SH-SY5Y (cell line): ENCODE measurements at regions not wholly inside any gene's neighbourhood (a gene's known extent, or its start where the extent isn't known, plus 50 kb on each side); places are given as distances from the start of the nearest gene placed in this dataset.

Experiments
- GATA2 ChIP-seq: IDR thresholded peaks from 2 replicates; pipeline ENCODE4 v1.6.1; 2011; ENCODE audit warnings: mild to moderate bottlenecking, low read depth, low read length
- GATA3 ChIP-seq: IDR thresholded peaks from 2 replicates; pipeline ENCODE4 v1.6.1; 2011; ENCODE audit warnings: low read depth, mild to moderate bottlenecking, low read length, moderate library complexity

DNA sequence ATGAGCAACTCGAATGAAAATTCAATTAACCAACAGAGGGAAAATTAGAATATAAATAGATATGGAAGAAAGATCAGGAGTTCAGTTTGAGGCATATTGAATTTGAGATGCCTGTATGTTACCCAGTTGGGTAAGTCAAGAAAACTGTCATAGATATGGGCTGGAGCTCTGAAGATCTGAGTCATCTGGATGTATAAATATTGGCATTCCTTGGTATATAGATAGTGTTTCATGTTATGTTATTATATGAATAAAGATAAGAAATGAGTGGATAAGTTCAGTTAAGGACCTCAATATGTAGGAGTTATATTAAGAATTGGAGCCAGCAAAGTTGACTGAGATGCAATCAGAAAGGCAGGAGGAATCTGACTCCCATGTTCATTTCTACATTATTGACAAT, 543.6 kb upstream of the SMIM31 start:
- no peak for TF ChIP-seq GATA3
- TF ChIP-seq GATA2: no peak

DNA sequence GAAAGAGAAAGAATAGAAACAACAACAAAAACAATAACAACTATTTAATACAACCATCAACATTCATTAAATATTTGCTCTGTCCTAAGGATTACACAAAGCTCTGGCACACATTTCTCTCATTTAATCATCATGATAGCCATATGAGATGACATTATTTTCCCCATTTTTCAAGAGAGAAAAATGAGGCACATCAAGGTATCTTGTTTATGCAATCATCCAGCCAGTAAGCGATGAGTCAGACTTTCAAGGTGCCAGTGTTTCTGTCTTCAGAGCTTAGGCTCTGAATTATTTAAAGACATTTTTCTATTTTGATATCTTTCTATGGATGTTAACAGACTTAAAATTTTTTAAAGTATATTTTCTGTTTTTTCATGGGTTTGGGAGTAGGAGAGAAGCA, 541.8 kb upstream of the SMIM31 start:
- TF ChIP-seq GATA2 (no peak), GATA3 (no peak)

DNA sequence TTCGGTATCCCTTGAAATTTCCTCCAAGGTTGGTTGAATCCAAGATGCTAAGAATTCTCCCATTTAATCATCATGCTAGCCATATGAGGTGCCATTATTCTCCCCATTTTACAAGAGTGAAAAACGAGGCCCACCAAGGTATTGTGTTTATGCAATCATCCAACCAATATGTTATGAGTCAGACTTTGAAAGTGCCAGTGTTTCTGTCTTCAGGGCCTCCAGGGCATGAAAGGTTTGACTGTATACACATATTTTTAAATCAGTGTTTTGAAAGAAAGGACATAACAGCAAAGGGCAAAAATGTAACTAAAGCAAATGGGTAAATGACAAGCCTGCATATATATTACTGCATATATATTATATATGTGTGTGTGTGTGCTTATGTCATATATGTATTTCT, 541.2 kb upstream of the SMIM31 start:
- no peak for TF ChIP-seq GATA2
- no peak for TF ChIP-seq GATA3

DNA sequence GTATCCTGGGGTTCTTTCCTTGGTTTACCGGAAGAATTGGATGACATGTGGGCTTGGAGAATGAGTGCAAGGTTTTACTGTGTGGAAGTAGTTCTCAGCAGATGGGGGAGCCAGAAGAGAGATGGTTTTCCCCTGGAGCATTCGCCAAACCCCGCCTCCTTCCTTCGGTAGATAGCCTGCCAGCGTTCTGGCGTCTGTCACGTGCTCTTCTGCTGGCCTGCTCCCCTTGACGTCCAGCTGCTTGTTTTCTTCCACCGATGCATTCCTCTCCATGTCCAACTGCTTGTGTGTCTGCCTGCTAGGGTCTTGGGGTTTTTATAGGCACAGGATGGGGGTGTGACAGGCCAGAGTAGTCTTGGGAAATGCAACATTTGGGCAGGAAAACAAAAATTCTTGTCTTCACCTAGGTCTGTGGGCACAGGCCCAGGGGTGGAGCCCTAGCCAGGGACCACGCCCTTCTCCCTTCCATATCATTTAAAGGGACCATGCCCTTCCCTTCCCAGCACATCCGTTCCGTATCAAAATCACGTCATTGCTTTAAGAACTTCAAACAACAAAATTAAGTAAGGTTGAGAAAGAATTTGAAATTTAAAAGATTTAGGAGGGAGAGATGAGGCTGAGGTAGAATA, 538.7 kb upstream of the SMIM31 start:
- no peak for TF ChIP-seq GATA3
- no peak for TF ChIP-seq GATA2

DNA sequence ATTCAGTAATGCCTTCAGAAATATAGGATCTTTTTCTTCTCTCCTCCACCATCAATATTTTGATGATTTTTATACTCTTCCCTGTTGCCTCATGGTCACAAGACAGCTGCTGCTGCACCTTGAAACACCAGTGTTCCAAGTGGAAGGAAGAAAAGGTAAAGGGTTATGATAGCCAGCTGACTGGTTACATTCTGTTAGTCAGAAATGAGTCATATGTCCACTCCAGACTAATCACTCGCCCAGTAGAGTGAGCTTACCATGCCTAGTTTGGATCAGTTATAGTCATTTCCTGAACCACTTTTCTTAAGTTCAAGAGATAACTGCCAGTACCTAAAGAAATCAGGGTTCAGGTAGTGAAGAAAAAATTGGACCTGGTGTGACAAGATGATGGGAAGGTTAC, 532.3 kb upstream of the SMIM31 start:
- TF ChIP-seq GATA2 (no peak), GATA3 (no peak)

DNA sequence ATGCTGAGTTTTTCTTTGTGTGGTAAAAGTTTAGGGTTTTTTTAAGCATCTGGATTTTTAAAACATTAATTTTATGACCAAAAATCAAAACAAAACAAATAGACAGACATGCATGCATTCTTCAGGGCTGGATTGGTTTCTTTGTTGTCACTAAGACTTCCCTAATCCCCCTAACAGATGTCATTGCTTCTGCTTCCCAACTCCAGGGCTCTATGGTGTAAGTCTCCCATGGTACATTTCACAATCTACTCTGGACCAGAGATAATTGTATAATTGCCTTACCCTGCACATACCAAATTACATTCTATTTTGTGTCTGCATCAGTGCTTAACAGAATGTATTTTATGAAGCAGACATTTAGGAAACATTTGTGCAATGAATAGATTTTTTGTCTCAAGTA, 529.1 kb upstream of the SMIM31 start:
- TF ChIP-seq GATA3 (no peak), GATA2 (no peak)

DNA sequence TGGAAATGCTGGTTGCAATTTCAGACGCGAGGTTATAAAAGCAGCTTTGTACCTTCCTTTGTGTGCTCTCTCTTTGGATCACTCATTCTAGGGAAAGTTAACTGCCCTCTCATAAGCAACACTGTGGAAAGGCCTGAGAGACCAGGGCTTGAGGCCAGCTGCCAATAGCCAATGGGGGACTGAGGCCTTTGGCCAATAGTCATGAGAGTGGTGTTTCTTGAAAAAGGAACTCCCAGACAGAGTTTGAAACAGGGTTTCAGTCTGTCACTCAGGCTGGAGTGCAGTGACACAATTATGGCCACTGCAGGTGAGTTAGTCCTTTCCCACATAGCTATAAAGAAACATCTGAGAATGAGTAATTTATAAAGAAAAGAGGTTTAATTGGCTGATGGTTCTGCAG, 524.7 kb upstream of the SMIM31 start:
- TF ChIP-seq GATA2 (no peak), GATA3 (no peak)

DNA sequence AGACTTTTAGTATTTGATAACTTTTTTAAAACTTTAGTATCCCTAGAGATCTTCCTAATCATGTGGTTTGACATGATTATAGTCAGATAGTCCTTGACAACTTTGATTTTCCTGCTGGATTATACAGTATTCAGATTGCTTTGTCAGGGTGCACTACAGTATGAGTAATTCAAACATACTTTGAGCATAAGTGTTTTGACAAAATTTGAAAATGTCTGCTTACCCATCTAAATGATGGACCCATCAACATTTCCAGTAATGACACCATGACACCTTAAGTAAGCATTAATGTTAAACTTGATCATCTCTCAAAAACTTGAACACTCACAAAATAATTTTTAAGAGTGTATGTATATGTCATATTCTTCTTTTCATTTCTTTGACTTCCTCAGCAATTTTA, 514.5 kb upstream of the SMIM31 start:
- TF ChIP-seq GATA3: no peak
- TF ChIP-seq GATA2: no peak

DNA sequence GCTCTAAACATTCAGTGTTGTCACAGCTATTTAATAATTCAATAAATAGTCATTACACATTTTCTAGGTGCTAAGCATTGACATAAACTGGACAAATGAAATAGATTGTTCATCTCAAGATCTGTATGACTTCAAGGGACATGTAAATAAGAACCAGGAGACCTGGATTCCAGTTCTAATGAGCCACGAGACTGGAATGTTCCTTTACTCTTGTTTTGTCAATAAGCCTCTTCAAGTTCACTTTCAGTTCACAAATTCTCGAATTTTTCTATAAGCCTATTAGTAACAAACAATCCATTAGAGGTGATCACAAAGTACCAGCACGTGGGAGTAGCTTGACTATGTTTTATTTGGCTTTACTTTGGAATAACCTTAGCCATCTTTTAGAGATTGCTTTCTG, 514.0 kb upstream of the SMIM31 start:
- no peak for TF ChIP-seq GATA3
- TF ChIP-seq GATA2: no peak

DNA sequence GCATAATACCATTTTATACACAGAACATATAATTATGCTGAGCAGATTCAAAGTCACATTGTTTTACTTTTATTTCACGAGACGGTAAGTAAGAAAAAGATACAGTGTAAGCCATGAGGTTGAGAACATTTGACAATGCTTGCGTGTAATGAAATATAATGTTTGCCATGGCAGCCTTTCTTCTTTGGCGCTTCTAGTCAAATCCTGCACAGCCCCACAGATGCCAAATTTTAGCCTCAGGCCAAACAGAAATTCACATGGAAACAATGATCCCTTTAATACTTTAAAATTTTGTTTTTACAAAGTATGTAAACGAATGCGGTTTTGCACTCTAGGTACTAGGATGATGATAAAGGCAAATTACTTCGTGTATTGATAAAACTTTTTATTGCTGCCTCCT, 502.7 kb upstream of the SMIM31 start:
- TF ChIP-seq GATA3 (no peak), GATA2 (no peak)

DNA sequence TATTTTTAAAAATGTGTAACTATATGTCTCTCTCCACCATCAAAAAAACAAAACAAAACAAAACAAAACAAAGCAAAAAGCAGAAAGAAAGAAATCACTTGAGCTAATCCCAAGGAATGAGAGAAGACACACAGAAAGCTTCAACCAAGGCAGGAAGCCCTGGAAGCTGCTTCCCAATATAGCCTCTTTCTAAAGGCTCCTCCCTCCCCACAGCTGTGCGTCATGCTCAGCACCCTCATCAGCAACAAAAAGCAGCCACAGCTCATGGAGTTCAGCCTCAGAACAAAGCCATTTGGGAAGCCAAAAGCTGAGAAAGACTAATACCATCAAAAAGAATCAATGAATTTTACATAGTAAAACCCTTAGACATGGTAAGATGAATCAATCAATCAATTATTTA, 501.6 kb upstream of the SMIM31 start:
- TF ChIP-seq GATA3: no peak
- no peak for TF ChIP-seq GATA2

DNA sequence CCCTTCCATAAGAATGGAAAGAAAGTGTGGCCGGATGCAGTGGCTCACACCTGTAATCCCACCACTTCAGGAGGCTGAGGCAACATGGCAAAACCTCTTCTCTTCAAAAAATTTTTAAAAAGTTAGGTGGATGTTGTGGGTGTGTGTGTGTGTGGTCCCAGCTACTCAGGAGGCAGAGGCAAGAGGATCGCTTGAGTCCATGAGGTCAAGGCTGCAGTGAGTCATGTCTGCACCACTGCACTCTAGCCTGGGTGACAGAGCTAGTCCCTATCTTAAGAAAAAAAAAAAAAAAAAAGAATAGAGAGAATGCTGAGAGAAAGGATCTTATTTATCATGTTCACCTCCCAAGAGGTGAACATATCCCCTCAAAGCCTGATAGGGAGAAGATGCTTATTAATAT, 492.1 kb upstream of the SMIM31 start:
- TF ChIP-seq GATA3 (no peak), GATA2 (no peak)

DNA sequence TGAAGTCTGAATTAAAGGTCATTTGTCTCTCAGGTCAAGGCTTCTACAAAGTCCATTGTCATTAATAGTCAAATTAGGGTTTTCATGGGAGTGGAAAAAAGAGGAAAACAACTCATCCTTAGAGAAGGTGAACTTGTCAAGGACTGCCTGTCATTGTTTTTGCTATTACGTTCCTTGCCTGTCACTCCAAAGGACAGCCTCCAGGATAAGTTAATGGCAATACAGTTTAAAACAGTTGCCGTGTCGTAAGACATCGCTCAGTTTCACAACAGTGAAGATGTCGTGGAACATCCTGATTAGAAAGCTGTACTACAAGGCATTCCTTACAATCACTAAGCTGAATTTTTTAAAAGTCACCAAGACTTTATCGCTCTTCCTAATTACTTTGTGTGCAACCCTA, 466.8 kb upstream of the SMIM31 start:
- no peak for TF ChIP-seq GATA3
- no peak for TF ChIP-seq GATA2

DNA sequence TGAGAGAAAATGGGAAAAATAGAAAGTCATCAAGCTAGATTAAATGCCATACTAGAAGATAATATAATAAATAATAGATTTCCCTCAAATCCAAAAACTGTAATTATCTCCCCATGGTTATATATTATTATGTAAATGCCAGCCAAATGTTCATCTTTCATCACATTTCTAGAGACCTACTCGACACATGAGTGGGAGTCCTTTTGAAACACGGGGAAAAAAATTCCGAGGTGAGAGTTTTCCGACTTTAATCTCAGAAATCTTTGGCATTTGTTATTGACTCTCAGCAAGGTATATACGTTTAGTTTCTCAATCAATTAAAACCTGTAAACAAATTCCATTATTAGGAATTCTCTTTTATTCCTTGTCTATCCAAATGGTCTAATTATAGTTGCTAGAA, 465.4 kb upstream of the SMIM31 start:
- no peak for TF ChIP-seq GATA2
- no peak for TF ChIP-seq GATA3

DNA sequence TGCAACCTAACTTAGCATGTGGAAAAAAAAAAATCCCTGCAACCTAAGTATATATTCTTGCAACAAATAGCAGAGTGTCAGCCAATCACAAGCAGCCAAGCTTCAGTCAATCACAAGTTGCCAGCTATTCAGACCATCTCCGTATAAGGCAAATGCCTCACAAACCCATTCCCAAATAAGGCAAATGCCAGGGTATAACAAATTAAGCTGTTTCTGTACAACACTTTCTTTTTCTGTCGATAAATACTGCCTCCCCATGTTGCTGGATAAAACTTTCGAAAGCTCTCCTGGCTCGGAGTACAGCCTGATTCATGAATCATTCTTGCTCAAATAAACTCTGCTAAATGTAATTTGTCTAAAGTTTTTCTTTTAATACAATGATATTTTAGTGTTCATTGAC, 460.7 kb upstream of the SMIM31 start:
- TF ChIP-seq GATA2: no peak
- TF ChIP-seq GATA3: no peak

DNA sequence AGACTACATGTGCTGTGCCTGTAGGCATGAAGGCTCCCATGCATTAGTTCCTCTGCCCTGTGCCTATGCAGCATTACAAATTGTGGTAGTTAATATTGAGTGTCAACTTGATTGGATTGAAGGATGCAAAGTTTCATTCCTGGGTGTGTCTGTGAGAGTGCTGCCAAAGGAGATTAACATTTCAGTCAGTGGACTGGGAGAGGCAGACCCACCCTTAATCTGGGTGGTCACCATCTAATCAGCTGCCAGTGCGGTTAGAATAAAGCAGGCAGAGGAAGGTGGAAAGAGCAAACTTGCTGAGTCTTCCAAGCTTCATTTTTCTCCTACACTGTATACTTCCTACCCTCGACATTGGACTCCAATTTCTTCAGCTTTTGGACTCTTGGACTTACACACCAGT, 460.2 kb upstream of the SMIM31 start:
- no peak for TF ChIP-seq GATA3
- no peak for TF ChIP-seq GATA2
